HG03060 (cell line): ENCODE measurements at regions not wholly inside any gene's neighbourhood (a gene's known extent, or its start where the extent isn't known, plus 50 kb on each side); places are given as distances from the start of the nearest gene placed in this dataset.
"Not testable (repeated sequence)": the region's sequence is repeated elsewhere in the genome, so short reads cannot be mapped to it uniquely, and the experiment has no call there.

Source experiments
- ATAC-seq: cut with Tn5 transposase; IDR thresholded peaks from one replicate; pipeline ENCODE4 v1.9.1; 2021; ENCODE audit warnings: low read depth, moderate number of reproducible peaks; ENCODE audit not compliant: unreplicated experiment

GRCh38 chr4:29276150-29276549 lies 1444.0 kb upstream of the PCDH7 start:
- ATAC-seq: no peak

- ATAC-seq: no peak
Observed at GRCh38 chr4:29277381-29277780, 1442.8 kb upstream of the PCDH7 start.

GRCh38 chr4:29278585-29278984 lies 1441.6 kb upstream of the PCDH7 start:
- ATAC-seq: no peak

DNA sequence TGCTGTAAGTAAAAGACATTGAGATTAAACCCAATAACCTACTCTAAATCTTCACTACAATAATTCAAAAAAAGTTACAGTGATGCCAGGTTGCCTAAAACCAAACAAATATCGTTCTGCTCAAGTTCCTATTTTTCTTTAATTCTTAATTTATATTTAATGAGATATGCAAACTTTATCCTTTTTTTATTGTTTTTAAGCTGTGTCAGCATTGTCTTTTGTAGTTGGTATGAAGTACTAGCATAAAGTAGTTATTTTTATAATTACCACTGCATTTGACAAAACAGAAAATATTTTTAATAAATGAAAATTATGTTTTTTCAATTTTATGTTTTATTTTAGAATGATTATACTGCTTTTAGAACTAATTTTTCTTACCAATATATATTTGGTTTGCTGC lies 1431.1 kb upstream of the PCDH7 start:
- ATAC-seq: no peak

DNA sequence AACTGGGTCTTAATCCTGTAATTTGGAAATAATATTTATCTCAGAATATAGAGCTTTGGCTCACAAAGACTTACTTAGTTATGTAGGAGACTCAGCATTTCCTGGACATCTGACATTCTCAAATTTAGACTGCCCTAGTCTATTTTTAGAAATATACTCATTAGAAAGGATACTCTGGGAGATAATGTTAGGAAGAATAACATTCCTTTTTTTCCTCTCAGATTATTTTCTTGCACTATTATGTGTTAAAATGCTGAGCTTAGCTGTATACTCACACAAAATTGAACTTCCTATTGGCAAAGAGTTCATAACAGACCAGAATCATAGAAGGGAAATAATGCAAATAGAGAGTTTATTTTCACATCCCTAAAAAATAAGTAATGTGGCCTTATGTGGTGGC lies 1424.9 kb upstream of the PCDH7 start:
- no peak for ATAC-seq

DNA sequence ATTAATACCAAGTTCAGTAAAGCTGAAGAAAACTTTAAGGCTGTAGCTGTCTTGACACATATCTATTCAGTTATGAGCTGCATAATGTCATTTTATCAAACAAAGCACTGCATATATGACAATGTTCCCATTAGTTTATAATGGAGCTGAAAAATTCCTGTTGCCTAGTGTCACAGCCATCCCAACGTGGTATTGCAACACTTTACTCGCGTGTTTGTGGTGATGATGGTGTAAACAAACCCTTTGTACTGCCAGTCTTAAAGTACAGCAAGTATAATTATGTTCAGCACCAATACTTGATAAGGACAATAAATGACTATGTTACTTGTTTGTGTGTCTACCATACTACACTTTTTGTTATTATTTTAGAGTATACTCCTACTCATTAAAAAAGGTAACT lies 1415.6 kb upstream of the PCDH7 start:
- no peak for ATAC-seq

- no peak for ATAC-seq
Observed at GRCh38 chr4:29307256-29307655, 1412.9 kb upstream of the PCDH7 start.

DNA sequence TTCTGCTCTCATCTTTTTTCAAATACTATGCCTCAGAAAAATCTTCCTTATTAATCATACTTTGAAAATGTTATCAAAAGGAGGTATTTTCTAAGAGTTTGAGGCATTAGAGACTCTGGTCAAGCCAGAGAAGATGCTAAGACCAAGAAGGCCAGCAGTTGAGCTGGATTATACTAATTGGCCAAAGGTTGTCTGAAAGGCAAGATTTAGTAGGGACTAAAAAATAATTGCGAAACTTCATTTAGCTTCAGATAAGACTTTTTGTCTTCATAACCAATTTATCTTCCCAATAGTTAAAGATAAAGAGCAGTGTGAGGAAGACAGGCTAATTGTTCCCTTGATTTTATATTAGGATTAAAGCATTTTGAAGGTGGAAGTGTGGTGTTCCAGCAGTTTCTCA lies 1412.4 kb upstream of the PCDH7 start:
- no peak for ATAC-seq

DNA sequence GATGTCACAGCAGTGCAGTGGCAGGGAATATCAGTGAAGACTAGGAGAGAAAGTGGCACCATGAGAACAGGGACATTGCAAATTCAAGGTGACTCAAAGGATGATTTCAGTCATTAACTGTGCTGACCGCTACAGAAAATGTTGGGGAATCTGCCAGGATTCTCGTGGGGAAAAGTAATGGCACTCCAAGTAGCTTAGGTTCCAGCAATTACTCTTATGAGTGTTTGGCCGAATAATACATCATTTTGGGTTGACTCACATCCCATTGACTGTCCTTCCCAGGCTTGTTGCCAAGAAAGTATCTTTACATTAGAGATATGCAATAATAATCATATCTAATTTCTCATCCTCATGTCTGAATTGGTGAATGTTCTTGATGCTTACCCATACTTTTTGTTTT lies 1411.1 kb upstream of the PCDH7 start:
- ATAC-seq: no peak

GRCh38 chr4:29310252-29310651 lies 1409.9 kb upstream of the PCDH7 start:
- ATAC-seq: no peak

DNA sequence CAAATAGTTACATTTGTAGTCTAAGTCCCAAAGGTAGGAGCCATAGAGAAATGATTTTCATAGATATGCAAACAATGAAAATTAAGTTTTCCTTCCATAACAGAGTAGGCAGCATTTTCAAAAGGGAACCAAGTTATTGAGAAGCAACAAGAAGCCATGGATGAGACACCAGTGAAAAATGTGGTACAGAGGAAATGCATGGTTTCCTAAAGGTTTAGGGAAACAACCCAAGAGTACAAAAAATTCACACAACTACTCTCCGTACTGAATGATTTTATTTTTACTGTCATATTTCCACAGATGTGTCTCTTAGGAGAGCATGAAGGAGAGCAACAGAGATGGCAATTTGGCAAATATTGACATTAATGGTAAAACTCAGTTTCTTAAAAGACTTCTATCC lies 1408.9 kb upstream of the PCDH7 start:
- no peak for ATAC-seq

DNA sequence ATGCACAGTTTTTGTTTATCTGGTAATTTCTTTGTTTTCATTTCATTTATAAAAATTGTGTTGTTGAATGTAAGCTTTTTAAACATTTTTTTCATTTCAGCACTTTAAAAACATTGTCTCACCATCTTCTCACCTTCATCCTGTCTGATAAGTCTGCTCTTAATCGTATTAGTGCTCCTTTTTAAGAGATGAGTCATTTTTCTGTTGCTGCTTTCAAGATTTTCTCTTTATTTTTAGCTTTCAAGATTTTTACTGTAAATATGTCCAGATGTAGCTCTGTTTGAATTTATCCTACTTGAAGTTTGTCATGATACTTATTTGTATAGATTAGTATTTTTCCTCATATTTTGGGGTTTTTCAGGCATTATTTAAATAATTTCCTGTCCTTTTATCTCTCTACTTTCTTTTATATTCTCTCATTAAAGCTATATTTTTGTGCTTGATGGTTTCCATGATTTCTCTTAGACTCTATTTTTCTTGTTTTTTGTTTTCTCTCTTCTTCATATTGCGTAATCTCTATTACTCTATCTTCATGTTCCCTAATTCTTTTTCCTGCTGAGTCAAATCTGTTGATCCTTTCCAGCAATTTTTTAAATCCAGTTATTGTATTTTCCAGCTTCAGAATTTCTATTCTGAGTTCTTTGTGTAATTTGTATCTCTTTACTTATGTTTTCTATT lies 1400.4 kb upstream of the PCDH7 start:
- ATAC-seq: no peak

DNA sequence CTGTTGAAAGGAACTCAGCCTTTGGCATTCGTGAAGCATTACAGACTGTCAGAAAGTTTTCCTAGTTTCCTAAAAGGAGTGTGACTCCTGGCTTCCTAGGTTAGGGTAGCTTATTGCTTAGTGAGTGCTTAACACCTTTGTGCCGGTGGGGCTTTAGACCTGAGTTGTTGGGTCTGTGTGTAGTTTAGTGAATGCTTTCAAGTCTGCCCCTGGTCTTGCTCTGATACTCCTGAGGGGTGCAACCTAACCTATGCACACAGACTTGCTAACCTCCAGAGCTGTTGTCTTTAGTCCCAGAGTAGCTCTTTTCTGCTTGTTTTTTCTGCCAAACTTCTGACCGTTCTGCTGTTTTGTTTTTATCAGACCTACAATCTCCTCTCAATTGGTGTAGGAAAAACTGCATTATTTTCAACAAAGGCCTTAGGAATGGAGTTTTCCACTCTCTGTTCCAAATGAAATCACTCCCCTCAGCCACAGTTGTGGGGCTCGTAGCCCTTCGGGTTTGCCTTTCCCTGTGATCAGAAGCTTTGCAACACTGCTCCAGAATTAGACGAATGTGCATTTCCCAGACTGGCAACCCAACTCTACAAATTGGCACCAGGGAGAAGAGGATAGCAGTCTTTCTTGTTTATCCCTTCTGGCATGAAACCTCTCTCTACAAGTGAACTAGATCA lies 1399.1 kb upstream of the PCDH7 start:
- ATAC-seq: no peak

- ATAC-seq: no peak
Observed at GRCh38 chr4:29326004-29326403, 1394.2 kb upstream of the PCDH7 start.

DNA sequence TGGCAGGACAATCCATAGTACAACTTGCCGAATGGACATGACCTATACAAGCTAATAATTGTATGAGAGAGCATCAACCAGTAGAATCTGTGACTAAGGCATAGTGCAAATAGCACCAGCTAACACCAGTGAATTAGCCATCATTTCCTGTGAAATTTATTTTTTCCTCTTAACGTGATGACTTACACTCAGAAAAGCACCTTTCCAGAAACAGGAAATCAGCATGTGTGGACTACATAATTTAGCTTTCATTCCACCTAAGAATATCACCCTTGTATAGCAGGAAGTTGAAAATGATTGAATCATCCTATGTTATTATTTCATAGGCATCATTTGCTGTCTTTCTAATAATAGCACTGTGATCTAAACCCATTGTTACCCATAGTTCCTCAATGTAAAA lies 1393.4 kb upstream of the PCDH7 start:
- ATAC-seq: no peak

DNA sequence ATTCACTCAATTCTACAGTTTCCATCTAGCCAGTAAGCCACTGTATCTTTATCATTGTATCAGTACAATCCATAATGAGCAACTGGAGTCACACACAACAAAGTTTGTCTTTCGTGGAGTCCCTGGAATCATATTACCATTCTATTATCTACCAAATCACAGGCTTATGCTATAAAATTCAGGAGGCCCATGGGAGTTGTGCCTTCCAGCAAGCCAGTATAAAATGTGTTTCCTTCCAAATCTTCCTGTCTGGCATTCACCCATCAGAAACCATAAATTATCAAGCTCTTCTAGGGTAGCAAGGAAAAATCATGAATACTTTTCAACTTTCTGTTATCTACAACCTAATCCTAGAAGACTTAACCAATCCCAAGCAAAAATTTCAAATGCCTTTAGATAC lies 1383.3 kb upstream of the PCDH7 start:
- no peak for ATAC-seq

DNA sequence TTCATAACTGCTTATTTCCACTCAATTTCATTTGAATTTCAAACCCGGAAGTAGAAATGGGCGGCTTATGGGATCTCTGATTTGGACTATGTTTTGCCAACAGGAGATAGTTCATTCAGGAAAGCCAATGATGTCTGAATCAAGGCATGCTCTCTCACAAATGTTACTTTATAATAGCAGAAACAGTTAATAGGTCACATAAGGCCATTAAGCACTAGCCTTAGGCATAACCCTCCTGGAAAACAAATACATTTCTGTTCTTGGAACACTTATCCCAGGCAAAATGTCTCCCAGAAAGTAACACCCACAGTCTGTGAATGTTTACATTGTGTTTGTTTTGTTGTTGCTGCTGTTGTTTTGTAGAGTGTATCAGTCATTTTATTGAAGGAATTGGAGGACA lies 1347.2 kb upstream of the PCDH7 start:
- ATAC-seq: no peak

- no peak for ATAC-seq
Observed at GRCh38 chr4:29375716-29376115, 1344.5 kb upstream of the PCDH7 start.

DNA sequence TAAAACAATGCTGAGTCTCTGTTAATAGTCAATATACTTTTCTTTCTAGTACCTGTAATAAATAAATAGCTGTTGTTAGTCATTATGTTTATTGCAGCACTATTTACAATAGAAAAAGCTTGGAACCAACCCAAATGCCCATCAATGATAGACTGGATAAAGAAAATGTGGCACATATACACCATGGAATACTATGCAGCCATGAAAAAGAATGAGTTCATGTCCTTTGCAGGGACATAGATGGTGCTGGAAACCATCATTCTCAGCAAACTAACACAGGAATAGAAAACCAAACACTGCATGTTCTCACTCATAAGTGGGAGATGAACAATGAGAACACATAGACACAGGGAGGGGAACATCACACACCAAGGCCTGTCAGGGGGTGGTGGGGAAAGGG lies 1341.9 kb upstream of the PCDH7 start:
- not testable (repeated sequence) for ATAC-seq

DNA sequence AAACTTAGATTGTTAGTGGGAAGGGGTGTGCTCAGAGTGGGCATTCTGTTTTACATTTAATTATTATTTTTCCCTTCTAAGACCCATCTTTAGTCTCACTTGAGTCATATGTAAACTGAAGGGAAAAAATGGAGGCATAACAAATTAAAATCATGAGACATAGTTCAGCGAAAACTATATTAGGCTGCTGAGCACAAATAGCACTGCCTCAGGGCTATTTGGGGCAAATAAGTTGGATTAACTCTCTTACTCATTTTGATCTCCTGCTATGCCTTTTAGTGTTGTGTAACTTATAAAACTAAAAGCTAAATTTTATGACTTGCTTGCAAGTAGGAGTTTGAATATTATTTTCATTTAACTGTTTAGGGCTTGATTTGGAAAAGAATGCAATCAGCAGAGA lies 1329.2 kb upstream of the PCDH7 start:
- no peak for ATAC-seq

DNA sequence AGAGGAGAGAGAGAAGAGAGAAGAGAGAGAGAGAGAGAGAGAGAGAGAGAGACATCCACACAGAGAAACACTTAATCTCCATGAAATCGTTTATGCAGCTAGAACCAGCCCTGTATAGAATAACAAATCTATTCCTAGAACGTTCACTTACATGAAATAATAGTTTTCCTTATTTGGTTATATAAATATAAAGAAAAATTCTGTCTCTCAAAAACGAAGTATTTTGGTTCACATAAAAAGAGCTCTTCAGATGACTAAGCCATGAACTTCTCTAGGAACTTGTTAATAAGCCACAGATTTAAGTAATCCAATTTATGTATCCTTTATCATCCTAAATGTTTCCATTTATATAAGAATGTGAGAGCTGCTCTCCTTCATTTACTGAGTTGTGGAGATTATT lies 1315.1 kb upstream of the PCDH7 start:
- no peak for ATAC-seq

DNA sequence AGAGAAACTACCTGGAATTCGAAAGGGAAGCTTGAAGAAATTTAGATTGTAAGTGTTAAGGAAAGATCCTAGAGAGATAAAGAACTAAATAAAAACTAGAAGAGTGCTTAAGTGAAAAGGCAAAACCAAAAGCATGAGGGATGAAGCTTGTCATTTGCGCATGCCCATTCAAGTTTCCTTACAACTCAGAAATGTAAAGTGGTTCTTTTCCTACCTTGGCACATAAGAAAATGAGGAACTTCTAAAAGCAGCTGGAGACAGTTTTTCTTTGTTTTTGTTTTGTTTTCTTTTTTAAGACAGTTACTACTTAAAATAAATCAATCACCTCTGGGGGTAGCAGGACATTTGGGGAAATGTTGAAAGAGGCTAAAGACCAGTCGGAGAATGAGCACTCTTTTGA lies 1304.4 kb upstream of the PCDH7 start:
- ATAC-seq: no peak
